Gastrocnemius medialis (tissue), 4 donors: ENCODE measurements at regions not wholly inside any gene's neighbourhood (a gene's known extent, or its start where the extent isn't known, plus 50 kb on each side); places are given as distances from the start of the nearest gene placed in this dataset.

Experiments
- ATAC-seq, 2 donors: fragments of 150-250 bp; one replicate each; pipeline ENCODE4 v1.9.1; 2016
- DNase-seq, 2 donors: peaks; one replicate each; pipeline ENCODE4 v3.0.0-alpha.2; 2019
- H3K27ac ChIP-seq, 4 donors: fragments of 200-600 bp; sonication (generic); 1 replicate in 1 of 4; 2 replicates in 3 of 4; pipeline ENCODE4 v1.5.1; 2016 to 2018; ENCODE audit warnings: mild to moderate bottlenecking in 2 of 4, moderate library complexity in 1 of 4
- H3K27me3 ChIP-seq, 3 donors: fragments of 200-600 bp; sonication (generic) in 2 of 3; 1 replicate in 1 of 3; 2 replicates in 2 of 3; pipeline versions ENCODE4 v1.5.1 to v1.6.0; 2016 to 2019; ENCODE audit warnings: mild to moderate bottlenecking in 1 of 3, moderate library complexity in 1 of 3
- H3K36me3 ChIP-seq, 2 donors: fragments of 200-600 bp; sonication (generic) in 1 of 2; one replicate each; pipeline ENCODE4 v1.5.1; 2017 to 2018
- H3K4me1 ChIP-seq, 2 donors: fragments of 200-600 bp; sonication (generic) in 1 of 2; one replicate each; pipeline ENCODE4 v1.5.1; 2016 to 2017; ENCODE audit warnings: mild to moderate bottlenecking in 2 of 2
- H3K4me3 ChIP-seq, 4 donors: fragments of 200-600 bp; sonication (generic) in 3 of 4; 1 replicate in 1 of 4; 2 replicates in 3 of 4; pipeline ENCODE4 v1.5.1; 2016 to 2019; ENCODE audit warnings: mild to moderate bottlenecking in 2 of 4
- H3K9me3 ChIP-seq, 3 donors: fragments of 200-600 bp; sonication (generic) in 2 of 3; 1 replicate in 1 of 3; 2 replicates in 2 of 3; pipeline ENCODE4 v1.5.1; 2016 to 2019
- POLR2A ChIP-seq, 2 donors: fragments of 450-650 bp; IDR thresholded peaks; one replicate each; pipeline ENCODE4 v1.6.1; 2017; ENCODE audit warnings: antibody characterized with exemption in 2 of 2, mild to moderate bottlenecking in 2 of 2, moderate library complexity in 2 of 2
- in situ Hi-C, 4 donors: fragments of 200-750 bp; cut with MboI; loops; one replicate each; pipeline versions ENCODE4 v1.15.0 to v1.8.0; 2017; ENCODE audit warnings: low sequenced_read_pairs in 4 of 4
- intact Hi-C: fragments of 100-400 bp; cut with DNase I; formaldehyde crosslinking; loops from one replicate; pipeline ENCODE4 v1.15.1; 2023; ENCODE audit warnings: low total_unique reads
- TF ChIP-seq, protein P1 (sequence below), 5 experiments: fragments of 450-650 bp in 3 of 5; fragments of 200-600 bp in 2 of 5; sonication (generic) in 2 of 5; IDR thresholded peaks in 4 of 5; conservative IDR thresholded peaks in 1 of 5; 1 replicate in 4 of 5; 2 replicates in 1 of 5; pipeline ENCODE4 v1.5.1; 2016 to 2019; ENCODE audit warnings: antibody characterized with exemption in 5 of 5, mild to moderate bottlenecking in 3 of 5, moderate library complexity in 3 of 5

DNA sequence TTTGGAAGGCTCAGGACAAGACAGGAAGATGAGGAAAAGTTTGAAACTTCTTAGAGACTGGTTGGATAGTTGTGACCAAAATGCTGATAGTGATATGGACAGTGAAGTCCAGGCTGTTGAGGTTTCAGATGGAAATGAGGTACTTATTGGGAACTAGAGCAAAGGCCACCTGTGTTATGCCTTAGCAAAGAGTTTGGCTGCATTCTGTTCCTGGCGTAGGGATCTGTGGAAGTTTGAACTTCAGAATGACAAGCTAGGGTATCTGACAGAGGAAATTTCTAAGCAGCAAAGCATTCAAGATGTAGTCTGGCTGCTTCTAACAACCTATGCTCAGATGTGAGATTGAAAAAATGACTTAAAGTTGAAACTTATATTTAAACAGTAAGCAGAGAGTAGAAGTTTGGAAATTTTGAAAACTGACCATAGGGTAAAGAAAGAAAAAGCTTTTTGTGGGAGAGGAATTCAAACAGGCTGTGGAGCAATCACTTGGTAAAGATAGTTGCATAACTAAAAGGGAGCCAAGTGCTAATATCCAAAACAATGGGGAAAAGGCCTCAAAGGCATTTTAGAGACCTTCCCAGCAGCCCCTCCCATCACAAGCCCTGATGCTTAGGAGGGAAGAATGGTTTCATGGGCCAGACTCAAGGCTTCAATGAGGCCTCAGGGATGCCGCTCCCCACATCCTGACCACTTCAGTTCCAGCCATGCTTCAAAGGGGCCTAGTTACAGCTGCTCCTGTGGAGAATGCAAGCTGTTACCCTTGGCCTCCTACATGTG, 415.1 kb downstream of the INHBA start:
- in situ Hi-C loops (no loop called here), intact Hi-C loops (no loop called here)
- no peak overlapping the region for H3K27ac ChIP-seq
- H3K27me3 ChIP-seq, result no peaks in the 10 kb centered on the region
- no peaks in the 10 kb centered on the region for H3K36me3 ChIP-seq
- H3K4me1 ChIP-seq, result no peaks in the 10 kb centered on the region
- ATAC-seq, result no peak
- no peaks in the 10 kb centered on the region for H3K9me3 ChIP-seq
- TF ChIP-seq POLR2A (IDR thresholded peaks at IDR 0.05), result no peak
- TF ChIP-seq, protein P1, sequence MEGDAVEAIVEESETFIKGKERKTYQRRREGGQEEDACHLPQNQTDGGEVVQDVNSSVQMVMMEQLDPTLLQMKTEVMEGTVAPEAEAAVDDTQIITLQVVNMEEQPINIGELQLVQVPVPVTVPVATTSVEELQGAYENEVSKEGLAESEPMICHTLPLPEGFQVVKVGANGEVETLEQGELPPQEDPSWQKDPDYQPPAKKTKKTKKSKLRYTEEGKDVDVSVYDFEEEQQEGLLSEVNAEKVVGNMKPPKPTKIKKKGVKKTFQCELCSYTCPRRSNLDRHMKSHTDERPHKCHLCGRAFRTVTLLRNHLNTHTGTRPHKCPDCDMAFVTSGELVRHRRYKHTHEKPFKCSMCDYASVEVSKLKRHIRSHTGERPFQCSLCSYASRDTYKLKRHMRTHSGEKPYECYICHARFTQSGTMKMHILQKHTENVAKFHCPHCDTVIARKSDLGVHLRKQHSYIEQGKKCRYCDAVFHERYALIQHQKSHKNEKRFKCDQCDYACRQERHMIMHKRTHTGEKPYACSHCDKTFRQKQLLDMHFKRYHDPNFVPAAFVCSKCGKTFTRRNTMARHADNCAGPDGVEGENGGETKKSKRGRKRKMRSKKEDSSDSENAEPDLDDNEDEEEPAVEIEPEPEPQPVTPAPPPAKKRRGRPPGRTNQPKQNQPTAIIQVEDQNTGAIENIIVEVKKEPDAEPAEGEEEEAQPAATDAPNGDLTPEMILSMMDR (IDR thresholded peaks at IDR 0.05 in 4 of 5, conservative IDR thresholded peaks at IDR 0.05 in 1 of 5), result no peak
- DNase-seq, result no peak
- no peak overlapping the region for H3K4me3 ChIP-seq

DNA sequence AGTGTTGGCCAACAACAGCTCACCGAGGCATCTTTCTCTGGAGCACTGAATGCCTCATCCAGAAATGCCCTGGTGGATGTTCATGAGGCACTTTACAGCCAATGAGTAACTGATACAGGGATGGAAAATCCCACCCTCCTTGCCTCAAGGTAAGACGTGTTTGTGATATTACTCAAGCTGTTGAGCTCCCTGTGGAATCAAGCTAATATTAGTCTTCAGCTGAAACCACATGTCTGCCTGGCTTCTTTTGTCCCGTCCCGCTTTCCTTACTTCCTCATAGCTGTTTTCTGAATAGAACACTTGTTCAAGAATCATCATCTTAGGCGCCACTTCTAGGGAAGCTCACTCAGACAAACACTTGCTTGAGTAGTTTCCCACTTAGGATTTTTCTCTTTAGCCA, 422.4 kb downstream of the INHBA start:
- no peak overlapping the region for H3K4me3 ChIP-seq
- no peaks in the 10 kb centered on the region for H3K36me3 ChIP-seq
- no peaks in the 10 kb centered on the region for H3K4me1 ChIP-seq
- in situ Hi-C loops, result no loop called here
- intact Hi-C loops, result no loop called here
- H3K9me3 ChIP-seq, result no peaks in the 10 kb centered on the region
- DNase-seq, result no peak
- TF ChIP-seq POLR2A (IDR thresholded peaks at IDR 0.05), result no peak
- TF ChIP-seq, protein P1 (IDR thresholded peaks at IDR 0.05 in 4 of 5, conservative IDR thresholded peaks at IDR 0.05 in 1 of 5), result no peak
- no peaks in the 10 kb centered on the region for H3K27me3 ChIP-seq
- ATAC-seq, result no peak
- no peak overlapping the region for H3K27ac ChIP-seq

DNA sequence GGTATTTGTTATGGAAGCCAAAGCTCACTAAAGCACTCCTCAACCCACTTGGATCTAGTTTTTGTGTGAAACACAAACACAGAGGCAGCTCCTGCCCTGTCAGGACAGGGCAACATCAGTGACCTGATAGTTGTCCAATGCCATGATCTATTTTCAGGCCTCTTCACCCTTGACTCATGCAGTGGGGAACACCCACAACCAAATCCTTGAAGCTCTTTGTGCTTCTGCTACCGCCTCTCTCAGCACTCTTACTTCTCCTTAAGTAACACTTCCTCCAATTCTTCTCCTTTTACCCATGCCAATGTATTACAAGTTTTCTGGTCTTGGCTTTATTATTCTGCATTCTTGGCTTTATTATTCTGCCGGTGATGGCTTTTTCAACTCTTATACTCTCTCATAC, 425.3 kb downstream of the INHBA start:
- Histone ChIP-seq H3K4me3 (no peak overlapping the region), H3K9me3 (no peaks in the 10 kb centered on the region), H3K36me3 (no peaks in the 10 kb centered on the region), H3K4me1 (no peaks in the 10 kb centered on the region), H3K27me3 (no peaks in the 10 kb centered on the region), H3K27ac (no peak overlapping the region)
- DNase-seq, result no peak
- intact Hi-C loops, result no loop called here
- no peak for TF ChIP-seq POLR2A (IDR thresholded peaks at IDR 0.05)
- TF ChIP-seq, protein P1 (IDR thresholded peaks at IDR 0.05 in 4 of 5, conservative IDR thresholded peaks at IDR 0.05 in 1 of 5), result no peak
- in situ Hi-C loops, result no loop called here
- no peak for ATAC-seq

DNA sequence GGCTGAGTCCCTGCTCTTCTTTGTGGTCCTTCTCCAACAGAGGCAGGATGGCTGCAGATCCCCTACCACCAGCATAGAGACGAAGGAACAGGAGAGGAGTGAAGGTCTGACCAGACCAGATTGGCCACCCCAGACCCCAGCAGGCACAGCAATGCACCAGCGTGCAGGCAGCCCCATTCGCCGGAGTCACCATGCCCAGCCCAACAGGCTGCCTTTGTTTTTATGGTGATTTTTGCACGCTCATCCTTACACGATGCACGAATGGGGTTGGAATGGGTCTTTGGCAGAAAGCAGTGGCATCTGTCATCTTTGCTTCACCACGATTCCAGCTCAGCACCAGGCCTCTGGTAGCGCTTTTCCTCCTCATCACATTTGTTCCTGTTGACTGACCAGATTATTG, 427.6 kb downstream of the INHBA start:
- Histone ChIP-seq H3K27me3 (no peaks in the 10 kb centered on the region), H3K4me1 (no peaks in the 10 kb centered on the region), H3K4me3 (no peak overlapping the region), H3K9me3 (no peaks in the 10 kb centered on the region), H3K36me3 (no peaks in the 10 kb centered on the region), H3K27ac (no peak overlapping the region)
- in situ Hi-C loops, result no loop called here
- DNase-seq (no peak), ATAC-seq (no peak)
- TF ChIP-seq, protein P1 (IDR thresholded peaks at IDR 0.05 in 4 of 5, conservative IDR thresholded peaks at IDR 0.05 in 1 of 5), result no peak
- no peak for TF ChIP-seq POLR2A (IDR thresholded peaks at IDR 0.05)
- intact Hi-C loops, result no loop called here

DNA sequence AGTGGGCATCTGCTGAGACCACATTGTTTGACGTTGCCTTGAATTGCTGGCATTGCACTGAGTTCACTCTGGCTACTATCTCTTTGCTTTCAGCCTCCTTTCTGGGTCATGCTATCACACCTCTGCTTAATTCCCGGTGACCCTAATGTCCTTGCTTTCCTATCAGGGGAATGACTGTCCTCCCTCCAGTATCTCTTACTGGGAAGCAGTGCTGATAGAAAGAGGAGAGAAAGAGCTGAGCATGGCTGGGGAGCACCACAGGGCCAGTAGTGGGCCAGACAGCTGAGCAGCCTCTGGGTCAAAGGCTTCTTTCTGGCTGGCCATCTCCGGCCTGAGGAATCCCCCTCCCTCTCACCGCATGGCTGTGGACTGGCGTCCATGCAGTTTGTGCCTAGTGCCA, 428.7 kb downstream of the INHBA start:
- no peak for TF ChIP-seq POLR2A (IDR thresholded peaks at IDR 0.05)
- Histone ChIP-seq H3K27me3 (no peaks in the 10 kb centered on the region), H3K9me3 (no peaks in the 10 kb centered on the region), H3K4me3 (no peak overlapping the region), H3K36me3 (no peaks in the 10 kb centered on the region), H3K4me1 (no peaks in the 10 kb centered on the region), H3K27ac (no peak overlapping the region)
- ATAC-seq (no peak), DNase-seq (no peak)
- intact Hi-C loops, result no loop called here
- in situ Hi-C loops, result no loop called here
